ENCODE measurements at regions not wholly inside any gene's neighbourhood (a gene's known extent, or its start where the extent isn't known, plus 50 kb on each side); places are given as distances from the start of the nearest gene placed in this dataset.

DNA sequence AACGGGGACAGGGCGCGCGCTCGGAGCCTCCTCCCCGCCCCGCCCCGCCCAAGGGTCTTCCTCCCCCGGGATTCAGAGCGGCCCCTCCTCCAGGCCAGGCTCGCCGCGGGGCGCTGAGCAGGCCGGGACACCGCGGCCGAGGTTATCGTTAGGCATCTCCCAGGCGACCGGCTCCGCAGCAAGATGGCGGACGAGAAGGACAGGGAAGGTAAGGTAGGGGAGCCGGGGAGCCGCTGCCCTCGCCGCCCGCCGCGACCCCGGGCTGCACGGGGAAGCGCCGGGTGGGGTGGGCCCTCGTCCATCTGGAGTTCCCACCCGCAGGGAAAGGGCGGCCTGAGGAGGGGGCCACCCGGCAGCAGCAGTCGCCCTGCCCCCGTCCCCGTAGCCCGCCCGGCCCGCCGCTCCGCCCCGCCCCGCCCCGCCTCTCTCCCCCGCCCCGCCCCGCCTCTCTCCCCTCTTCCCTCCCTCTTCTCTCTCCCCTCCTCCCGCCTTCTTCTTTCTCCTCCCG lies 105.9 kb upstream of the HNRNPU start:
- peak overlapping the region; percentile 93 for H3K4me3 ChIP-seq (ENCODE audit: low read depth, low read length)
- peak; percentile 89 for DNase-seq (ENCODE audit: low read depth)
- no peak for TF ChIP-seq CTCF (IDR thresholded peaks at IDR 0.05; ENCODE audit: insufficient read depth, low read depth, low read length, missing control alignments)

- H3K4me3 ChIP-seq (ENCODE audit: low read depth, low read length), result peak overlapping the region; percentile 93
- DNase-seq (ENCODE audit: low read depth), result peak; percentile 80
- TF ChIP-seq CTCF (IDR thresholded peaks at IDR 0.05; ENCODE audit: insufficient read depth, low read depth, low read length, missing control alignments), result no peak
Observed at GRCh38 chr1:244969355-244970235, 105.3 kb upstream of the HNRNPU start.

GRCh38 chr1:244968881-244969280 lies 104.5 kb upstream of the HNRNPU start:
- DNase-seq (ENCODE audit: low read depth), result no peak
- TF ChIP-seq CTCF (IDR thresholded peaks at IDR 0.05; ENCODE audit: insufficient read depth, low read depth, low read length, missing control alignments), result no peak
- no peak overlapping the region for H3K4me3 ChIP-seq (ENCODE audit: low read depth, low read length)

- TF ChIP-seq CTCF (IDR thresholded peaks at IDR 0.05; ENCODE audit: insufficient read depth, low read depth, low read length, missing control alignments), result no peak
- no peak overlapping the region for H3K4me3 ChIP-seq (ENCODE audit: low read depth, low read length)
- DNase-seq (ENCODE audit: low read depth), result no peak
Observed at GRCh38 chr1:244968471-244968871, 104.1 kb upstream of the HNRNPU start.

DNA sequence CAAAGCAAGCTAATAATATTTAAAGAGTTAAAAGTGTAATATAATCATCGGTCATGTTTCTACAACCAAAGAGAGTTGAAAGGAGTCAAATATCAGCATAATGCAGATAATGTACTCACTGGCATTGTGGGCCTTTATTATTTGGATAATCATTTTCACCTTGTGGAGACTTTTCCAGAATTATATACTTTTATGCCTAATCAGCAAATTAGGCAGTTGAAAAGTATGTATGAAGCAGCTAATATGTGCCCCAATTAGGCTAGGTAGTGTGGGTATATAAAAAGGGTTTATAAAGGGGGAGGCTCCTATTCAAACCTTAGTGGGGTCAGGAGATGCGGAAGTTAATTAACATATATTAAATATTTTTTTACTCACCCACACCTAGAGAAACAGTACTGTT lies 102.8 kb upstream of the HNRNPU start:
- no peak for TF ChIP-seq CTCF (IDR thresholded peaks at IDR 0.05; ENCODE audit: insufficient read depth, low read depth, low read length, missing control alignments)
- DNase-seq (ENCODE audit: low read depth), result no peak
- no peak overlapping the region for H3K4me3 ChIP-seq (ENCODE audit: low read depth, low read length)

DNA sequence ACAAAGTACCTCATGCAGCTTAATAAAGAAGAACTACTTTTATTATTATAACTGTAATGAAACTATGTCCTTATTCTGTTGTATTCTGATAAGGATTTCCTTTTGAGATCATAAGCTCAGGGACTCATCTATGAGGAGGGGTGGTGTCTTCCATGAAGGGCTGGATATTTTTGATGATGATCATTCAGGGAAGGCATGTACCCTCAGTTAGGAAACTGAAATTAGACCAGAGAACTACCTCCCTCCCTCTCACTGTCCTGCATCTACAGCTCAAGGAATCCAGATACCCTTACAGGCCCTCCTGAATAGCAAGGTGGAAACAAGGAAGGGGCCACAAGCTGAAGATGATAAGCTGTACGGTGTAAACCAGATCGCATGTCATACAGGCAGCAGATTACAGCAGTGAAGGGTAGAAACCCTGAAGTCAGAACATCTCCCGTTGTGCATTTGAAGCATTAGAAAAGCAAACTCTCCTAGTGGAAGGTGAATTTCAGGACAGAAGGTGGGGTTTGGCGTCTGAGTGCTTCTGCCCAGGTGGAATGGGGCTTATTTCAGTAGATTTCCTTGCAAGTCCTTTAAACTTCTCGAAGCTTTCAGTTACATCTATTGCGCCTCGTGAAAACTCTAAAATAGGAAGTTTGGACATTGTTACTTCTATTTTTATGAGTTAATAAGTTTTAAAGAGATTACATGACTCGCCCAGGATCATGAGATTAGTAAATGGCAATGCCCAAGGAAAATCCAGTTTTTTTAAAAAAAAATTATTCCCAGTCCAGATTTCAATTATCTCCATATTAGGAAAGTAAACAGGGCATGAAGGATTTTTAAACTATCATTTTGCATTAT lies 101.1 kb upstream of the HNRNPU start:
- DNase-seq (ENCODE audit: low read depth), result no peak
- no peak overlapping the region for H3K4me3 ChIP-seq (ENCODE audit: low read depth, low read length)
- TF ChIP-seq CTCF (IDR thresholded peaks at IDR 0.05; ENCODE audit: insufficient read depth, low read depth, low read length, missing control alignments), result no peak
